H9 (cell line): ENCODE measurements at regions not wholly inside any gene's neighbourhood (a gene's known extent, or its start where the extent isn't known, plus 50 kb on each side); places are given as distances from the start of the nearest gene placed in this dataset.

Source experiments
- DNase-seq: peaks from one replicate; pipeline ENCODE4 v3.0.0-alpha.2; 2017
- H2AFZ ChIP-seq: one replicate; pipeline ENCODE4 v1.6.1; 2013; ENCODE audit warnings: mild to moderate bottlenecking, low read length, control low read depth, moderate library complexity
- H2AK5ac ChIP-seq: 2 replicates; pipeline ENCODE4 v1.6.1; 2013; ENCODE audit warnings: low read length, control low read depth, mixed read lengths; ENCODE audit not compliant: insufficient read length
- H2BK120ac ChIP-seq: one replicate; pipeline ENCODE4 v1.6.1; 2013; ENCODE audit warnings: low read depth, mild to moderate bottlenecking, low read length, control low read depth, inconsistent platforms; ENCODE audit not compliant: poor library complexity, severe bottlenecking
- H2BK12ac ChIP-seq: 2 replicates; pipeline ENCODE4 v1.6.1; 2013; ENCODE audit warnings: low read length, control low read depth, mixed read lengths, low read depth; ENCODE audit not compliant: insufficient read length
- H2BK15ac ChIP-seq: 2 replicates; pipeline ENCODE4 v1.6.1; 2013; ENCODE audit warnings: low read depth, low read length, control low read depth
- H2BK20ac ChIP-seq: one replicate; pipeline ENCODE4 v1.6.1; 2013; ENCODE audit warnings: low read depth, mild to moderate bottlenecking, low read length, control low read depth, inconsistent platforms; ENCODE audit not compliant: poor library complexity, severe bottlenecking
- H2BK5ac ChIP-seq: 2 replicates; pipeline ENCODE4 v1.6.1; 2013; ENCODE audit warnings: low read length, control low read depth, mixed read lengths; ENCODE audit not compliant: insufficient read length
- H3K14ac ChIP-seq: 2 replicates; pipeline ENCODE4 v1.6.1; 2013; ENCODE audit warnings: low read length, control low read depth; ENCODE audit not compliant: insufficient read depth
- H3K18ac ChIP-seq: 2 replicates; pipeline ENCODE4 v1.6.1; 2013; ENCODE audit warnings: low read depth, mild to moderate bottlenecking, mixed read lengths, low read length, control low read depth; ENCODE audit not compliant: insufficient read length
- H3K23ac ChIP-seq: 2 replicates; pipeline ENCODE4 v1.6.1; 2013; ENCODE audit warnings: low read length, control low read depth, mixed read lengths, low read depth; ENCODE audit not compliant: insufficient read length
- H3K23me2 ChIP-seq: 2 replicates; pipeline ENCODE4 v1.6.1; 2013; ENCODE audit warnings: low read depth, mild to moderate bottlenecking, mixed read lengths, low read length, control low read depth; ENCODE audit not compliant: insufficient read length, poor library complexity, severe bottlenecking
- H3K27ac ChIP-seq: 2 replicates; pipeline ENCODE4 v1.5.1; 2013; ENCODE audit warnings: low read length, control low read depth, mixed read lengths, low read depth; ENCODE audit not compliant: insufficient read length
- H3K27me3 ChIP-seq: 2 replicates; pipeline ENCODE4 v1.6.1; 2013; ENCODE audit warnings: low read length, control low read depth, inconsistent platforms; ENCODE audit not compliant: insufficient read depth
- H3K4ac ChIP-seq: 2 replicates; pipeline ENCODE4 v1.6.1; 2013; ENCODE audit warnings: low read depth, mild to moderate bottlenecking, control low read depth, inconsistent platforms, low read length, moderate library complexity
- H3K4me1 ChIP-seq: 2 replicates; pipeline ENCODE4 v1.6.1; 2013; ENCODE audit warnings: low read length, control low read depth, inconsistent platforms; ENCODE audit not compliant: insufficient read depth
- H3K4me2 ChIP-seq: 2 replicates; pipeline ENCODE4 v1.6.1; 2013; ENCODE audit warnings: low read length, control low read depth, mixed read lengths; ENCODE audit not compliant: insufficient read length, insufficient read depth
- H3K56ac ChIP-seq: 2 replicates; pipeline ENCODE4 v1.6.1; 2013; ENCODE audit warnings: low read depth, mild to moderate bottlenecking, mixed read lengths, low read length, control low read depth; ENCODE audit not compliant: insufficient read length
- H3K79me1 ChIP-seq: 2 replicates; pipeline ENCODE4 v1.6.1; 2013; ENCODE audit warnings: low read depth, mild to moderate bottlenecking, moderate library complexity, low read length, control low read depth, inconsistent platforms; ENCODE audit not compliant: insufficient read depth, poor library complexity, severe bottlenecking
- H3K79me2 ChIP-seq: 2 replicates; pipeline ENCODE4 v1.6.1; 2013; ENCODE audit warnings: low read length, control low read depth, inconsistent platforms; ENCODE audit not compliant: insufficient read depth
- H3K9ac ChIP-seq: 2 replicates; pipeline ENCODE4 v1.6.1; 2013; ENCODE audit warnings: low read length, control low read depth, mixed read lengths; ENCODE audit not compliant: insufficient read length; ENCODE audit errors: extremely low read depth
- H3K9me3 ChIP-seq: one replicate; pipeline ENCODE4 v1.6.1; 2013; ENCODE audit warnings: low read depth, low read length, inconsistent platforms; ENCODE audit not compliant: control insufficient read depth
- H3T11ph ChIP-seq: one replicate; pipeline ENCODE4 v1.6.1; 2013; ENCODE audit warnings: mild to moderate bottlenecking, low read length, control low read depth, inconsistent platforms
- H4K20me1 ChIP-seq: one replicate; pipeline ENCODE4 v1.6.1; 2013; ENCODE audit not compliant: control insufficient read depth, insufficient read length, insufficient read depth
- H4K5ac ChIP-seq: 2 replicates; pipeline ENCODE4 v1.6.1; 2013; ENCODE audit warnings: low read depth, mild to moderate bottlenecking, mixed read lengths, low read length, control low read depth; ENCODE audit not compliant: insufficient read length
- H4K8ac ChIP-seq: replicated peaks from 2 replicates; pipeline ENCODE4 v1.6.1; 2013; ENCODE audit warnings: low read length, control low read depth, mixed read lengths, low read depth; ENCODE audit not compliant: insufficient read length
- H4K91ac ChIP-seq: 2 replicates; pipeline ENCODE4 v1.6.1; 2013; ENCODE audit warnings: low read depth, mild to moderate bottlenecking, moderate library complexity, mixed read lengths, low read length, control low read depth; ENCODE audit not compliant: insufficient read length
- H3K27ac Mint-ChIP-seq, 3 experiments: 2 replicates in 2 of 3; 3 replicates in 1 of 3; pipeline ENCODE4 v1.8.0; 2020 to 2021; ENCODE audit warnings: mixed read lengths in 3 of 3, mild to moderate bottlenecking in 1 of 3, moderate library complexity in 1 of 3
- H3K27me3 Mint-ChIP-seq: 2 replicates; pipeline ENCODE4 v1.8.0; 2021; ENCODE audit warnings: low read depth, mild to moderate bottlenecking, moderate library complexity, mixed read lengths
- H3K36me3 Mint-ChIP-seq, 3 experiments: 2 replicates in 2 of 3; 3 replicates in 1 of 3; pipeline ENCODE4 v1.8.0; 2020 to 2021; ENCODE audit warnings: low read depth in 3 of 3, mixed read lengths in 3 of 3; ENCODE audit not compliant: insufficient read depth in 1 of 3
- H3K4me1 Mint-ChIP-seq, 2 experiments: 2 replicates each; pipeline ENCODE4 v1.8.0; 2020; ENCODE audit warnings: mixed read lengths in 2 of 2
- H3K4me3 Mint-ChIP-seq, 2 experiments: 2 replicates in 1 of 2; 3 replicates in 1 of 2; pipeline ENCODE4 v1.8.0; 2020 to 2021; ENCODE audit warnings: mild to moderate bottlenecking in 2 of 2, mixed read lengths in 2 of 2, moderate library complexity in 1 of 2
- H3K9me3 Mint-ChIP-seq, 2 experiments: 2 replicates in 1 of 2; 3 replicates in 1 of 2; pipeline ENCODE4 v1.8.0; 2020; ENCODE audit warnings: mild to moderate bottlenecking in 2 of 2, mixed read lengths in 2 of 2, moderate library complexity in 1 of 2
- CTCF ChIP-seq: fragments of 200-600 bp; sonication (generic); conservative IDR thresholded peaks from 3 replicates; pipeline ENCODE4 v1.8.0; 2021; ENCODE audit warnings: antibody characterized with exemption, mild to moderate bottlenecking
- WGBS: extraction: QIAGEN DNeasy Blood & Tissue Kit; methylation state at CpG from one replicate; pipeline ENCODE4 v1.1.7; 2013; ENCODE audit warnings: missing lambda C conversion rate, low lambda C conversion rate, mixed read lengths; ENCODE audit not compliant: insufficient read length; ENCODE audit errors: extremely low coverage; 5-methylcytosine and 5-hydroxymethylcytosine counted together

- H2BK20ac ChIP-seq = no peak overlapping the region
- no peaks in the 10 kb centered on the region for H3K27me3 ChIP-seq
- peak; percentile 30; the same call in 2 of the 3 replicates for TF ChIP-seq CTCF
- H3K9ac ChIP-seq = no peak overlapping the region
- Mint-ChIP-seq H3K36me3 (no peaks in the 10 kb centered on the region), H3K27me3 (no peaks in the 10 kb centered on the region; the same call in 1 of the 2 replicates), H3K4me3 (no peak overlapping the region), H3K4me1 (peaks cover 32 to 35% of the 10 kb centered on the region in 2 experiments), H3K9me3 (no peaks in the 10 kb centered on the region; a peak in 2 of 5 replicates), H3K27ac (no peak overlapping the region)
- no peak overlapping the region for H4K8ac ChIP-seq
- H4K91ac ChIP-seq = no peak overlapping the region
- no peaks in the 10 kb centered on the region for H4K20me1 ChIP-seq
- H3K4me2 ChIP-seq = no peak overlapping the region
- no peak overlapping the region for H3T11ph ChIP-seq
- H3K4ac ChIP-seq = no peak overlapping the region
- H3K23me2 ChIP-seq = no peaks in the 10 kb centered on the region
- no peak overlapping the region for H2AFZ ChIP-seq
- H2BK120ac ChIP-seq = no peak overlapping the region
- no peaks in the 10 kb centered on the region for H3K9me3 ChIP-seq
- no peak overlapping the region for H2BK15ac ChIP-seq
- H3K18ac ChIP-seq = no peak overlapping the region
- H3K79me1 ChIP-seq = no peaks in the 10 kb centered on the region
- peaks cover 6% of the 10 kb centered on the region; the same call in 1 of the 2 replicates for H3K4me1 ChIP-seq
- H3K79me2 ChIP-seq = no peaks in the 10 kb centered on the region
- no peak overlapping the region for H2BK12ac ChIP-seq
- H3K56ac ChIP-seq = no peak overlapping the region
- DNase-seq = no peak
- no peak overlapping the region for H3K14ac ChIP-seq
- no peak overlapping the region for H2BK5ac ChIP-seq
- H3K27ac ChIP-seq = no peak overlapping the region
- no peak overlapping the region for H3K23ac ChIP-seq
- no peak overlapping the region for H4K5ac ChIP-seq
- H2AK5ac ChIP-seq = no peak overlapping the region
- no CpG with 5 or more reads among the region's 3 CpGs for WGBS
These were observed 97.8 kb downstream of the EBNA1BP2 start for GRCh38 chr1:43074244-43074643.
